ENCODE measurements at regions not wholly inside any gene's neighbourhood (a gene's known extent, or its start where the extent isn't known, plus 50 kb on each side); places are given as distances from the start of the nearest gene placed in this dataset.

GRCh38 chr4:169861593-169861992 is 103.8 kb upstream of the HPF1 start:
- no peak for DNase-seq (ENCODE audit: low spot score in 2 of 2)
- Histone ChIP-seq H3K9me3 (no peaks in the 10 kb centered on the region), H3K4me1 (no peaks in the 10 kb centered on the region), H3K36me3 (no peaks in the 10 kb centered on the region), H3K27ac (no peak overlapping the region), H3K4me3 (no peak overlapping the region), H3K27me3 (no peaks in the 10 kb centered on the region)
- intact Hi-C loops (cut with DNase I; ENCODE audit: low total_unique reads) = no loop called here
- TF ChIP-seq, protein P1, sequence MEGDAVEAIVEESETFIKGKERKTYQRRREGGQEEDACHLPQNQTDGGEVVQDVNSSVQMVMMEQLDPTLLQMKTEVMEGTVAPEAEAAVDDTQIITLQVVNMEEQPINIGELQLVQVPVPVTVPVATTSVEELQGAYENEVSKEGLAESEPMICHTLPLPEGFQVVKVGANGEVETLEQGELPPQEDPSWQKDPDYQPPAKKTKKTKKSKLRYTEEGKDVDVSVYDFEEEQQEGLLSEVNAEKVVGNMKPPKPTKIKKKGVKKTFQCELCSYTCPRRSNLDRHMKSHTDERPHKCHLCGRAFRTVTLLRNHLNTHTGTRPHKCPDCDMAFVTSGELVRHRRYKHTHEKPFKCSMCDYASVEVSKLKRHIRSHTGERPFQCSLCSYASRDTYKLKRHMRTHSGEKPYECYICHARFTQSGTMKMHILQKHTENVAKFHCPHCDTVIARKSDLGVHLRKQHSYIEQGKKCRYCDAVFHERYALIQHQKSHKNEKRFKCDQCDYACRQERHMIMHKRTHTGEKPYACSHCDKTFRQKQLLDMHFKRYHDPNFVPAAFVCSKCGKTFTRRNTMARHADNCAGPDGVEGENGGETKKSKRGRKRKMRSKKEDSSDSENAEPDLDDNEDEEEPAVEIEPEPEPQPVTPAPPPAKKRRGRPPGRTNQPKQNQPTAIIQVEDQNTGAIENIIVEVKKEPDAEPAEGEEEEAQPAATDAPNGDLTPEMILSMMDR (IDR thresholded peaks at IDR 0.05) = no peak
- TF ChIP-seq POLR2A (IDR thresholded peaks at IDR 0.05) = no peak
- no peak for TF ChIP-seq POLR2AphosphoS5 (IDR thresholded peaks at IDR 0.05)

- H3K4me3 ChIP-seq = no peak overlapping the region
- no peaks in the 10 kb centered on the region for H3K9me3 ChIP-seq
- DNase-seq (ENCODE audit: low spot score in 2 of 2) = no peak
These were observed 101.8 kb upstream of the HPF1 start for GRCh38 chr4:169859366-169860216.

GRCh38 chr4:169854090-169854489 is 96.3 kb upstream of the HPF1 start:
- Histone ChIP-seq H3K27ac (no peak overlapping the region), H3K4me3 (no peak overlapping the region), H3K36me3 (no peaks in the 10 kb centered on the region), H3K9me3 (no peaks in the 10 kb centered on the region), H3K4me1 (no peaks in the 10 kb centered on the region), H3K27me3 (no peaks in the 10 kb centered on the region)
- DNase-seq (ENCODE audit: low spot score in 2 of 2) = peak in 1 of 2 donors; percentile 56
- intact Hi-C loops (cut with DNase I; ENCODE audit: low total_unique reads) = no loop called here
- TF ChIP-seq, protein P1 (IDR thresholded peaks at IDR 0.05) = no peak
- TF ChIP-seq POLR2A (IDR thresholded peaks at IDR 0.05) (no peak), POLR2AphosphoS5 (IDR thresholded peaks at IDR 0.05) (no peak)

More at GRCh38 chr4:169859366-169860216, 101.8 kb upstream of the HPF1 start:
- no peaks in the 10 kb centered on the region for H3K36me3 ChIP-seq
- intact Hi-C loops (cut with DNase I; ENCODE audit: low total_unique reads) = no loop called here
- TF ChIP-seq POLR2AphosphoS5 (IDR thresholded peaks at IDR 0.05) = no peak
- TF ChIP-seq, protein P1 (IDR thresholded peaks at IDR 0.05) = no peak
- TF ChIP-seq POLR2A (IDR thresholded peaks at IDR 0.05) = no peak
- H3K27ac ChIP-seq = no peak overlapping the region
- H3K4me1 ChIP-seq = no peaks in the 10 kb centered on the region
- H3K27me3 ChIP-seq = no peaks in the 10 kb centered on the region

GRCh38 chr4:169852481-169852880 is 94.7 kb upstream of the HPF1 start:
- Histone ChIP-seq H3K4me3 (no peak overlapping the region), H3K27me3 (no peaks in the 10 kb centered on the region), H3K36me3 (no peaks in the 10 kb centered on the region), H3K27ac (no peak overlapping the region), H3K4me1 (no peaks in the 10 kb centered on the region), H3K9me3 (no peaks in the 10 kb centered on the region)
- no peak for DNase-seq (ENCODE audit: low spot score in 2 of 2)
- no peak for TF ChIP-seq POLR2AphosphoS5 (IDR thresholded peaks at IDR 0.05)
- TF ChIP-seq, protein P1 (IDR thresholded peaks at IDR 0.05) = no peak
- TF ChIP-seq POLR2A (IDR thresholded peaks at IDR 0.05) = no peak
- intact Hi-C loops (cut with DNase I; ENCODE audit: low total_unique reads) = no loop called here

- Histone ChIP-seq H3K9me3 (no peaks in the 10 kb centered on the region), H3K4me3 (no peak overlapping the region), H3K27me3 (no peaks in the 10 kb centered on the region), H3K27ac (no peak overlapping the region), H3K4me1 (no peaks in the 10 kb centered on the region), H3K36me3 (no peaks in the 10 kb centered on the region)
- TF ChIP-seq POLR2AphosphoS5 (IDR thresholded peaks at IDR 0.05) (no peak), POLR2A (IDR thresholded peaks at IDR 0.05) (no peak)
- TF ChIP-seq, protein P1 (IDR thresholded peaks at IDR 0.05) = no peak
- intact Hi-C loops (cut with DNase I; ENCODE audit: low total_unique reads) = no loop called here
- DNase-seq (ENCODE audit: low spot score in 2 of 2) = no peak
These were observed 94.0 kb upstream of the HPF1 start for GRCh38 chr4:169851750-169852149.

Measured in breast epithelium (tissue), 4 donors.